Hepatocyte (in vitro differentiated cells): ENCODE measurements at regions not wholly inside any gene's neighbourhood (a gene's known extent, or its start where the extent isn't known, plus 50 kb on each side); places are given as distances from the start of the nearest gene placed in this dataset.

Experiments
- DNase-seq: peaks from one replicate; pipeline ENCODE4 v3.0.0-alpha.2; 2016; ENCODE audit warnings: low spot score
- H2AFZ ChIP-seq: fragments of 200-600 bp; sonication (generic); 2 replicates; pipeline ENCODE4 v1.6.0; 2016; ENCODE audit warnings: antibody characterized with exemption, mild to moderate bottlenecking
- H3K27ac ChIP-seq: fragments of 200-600 bp; sonication (generic); 2 replicates; pipeline ENCODE4 v1.5.1; 2016; ENCODE audit warnings: mild to moderate bottlenecking
- H3K27me3 ChIP-seq: fragments of 200-600 bp; sonication (generic); 2 replicates; pipeline ENCODE4 v1.6.1; 2016
- H3K36me3 ChIP-seq: fragments of 200-600 bp; sonication (generic); replicated peaks from 2 replicates; pipeline ENCODE4 v1.5.1; 2016; ENCODE audit warnings: low read depth; ENCODE audit not compliant: insufficient read depth
- H3K4me1 ChIP-seq: fragments of 200-600 bp; sonication (generic); 2 replicates; pipeline ENCODE4 v1.5.1; 2016; ENCODE audit warnings: mild to moderate bottlenecking, moderate library complexity; ENCODE audit not compliant: insufficient read depth
- H3K4me2 ChIP-seq: fragments of 200-600 bp; sonication (generic); 2 replicates; pipeline ENCODE4 v1.6.0; 2016
- H3K4me3 ChIP-seq: fragments of 200-600 bp; sonication (generic); 2 replicates; pipeline ENCODE4 v1.5.1; 2016; ENCODE audit warnings: mild to moderate bottlenecking
- H3K79me2 ChIP-seq: fragments of 200-600 bp; sonication (generic); 2 replicates; pipeline ENCODE4 v1.6.0; 2017; ENCODE audit warnings: mild to moderate bottlenecking
- H3K9me2 ChIP-seq: fragments of 200-600 bp; sonication (generic); replicated peaks from 2 replicates; pipeline ENCODE4 v1.6.0; 2017; ENCODE audit warnings: mild to moderate bottlenecking; ENCODE audit not compliant: insufficient read depth
- H3K9me3 ChIP-seq: fragments of 200-600 bp; sonication (generic); 2 replicates; pipeline ENCODE4 v1.5.1; 2016; ENCODE audit warnings: low read depth, mild to moderate bottlenecking
- H4K20me1 ChIP-seq: fragments of 200-600 bp; sonication (generic); 2 replicates; pipeline ENCODE4 v1.6.0; 2016; ENCODE audit warnings: mild to moderate bottlenecking; ENCODE audit not compliant: insufficient read depth, poor library complexity, severe bottlenecking
- CTCF ChIP-seq: fragments of 200-600 bp; sonication (generic); IDR thresholded peaks from 2 replicates; pipeline ENCODE4 v1.5.1; 2016; ENCODE audit warnings: antibody characterized with exemption, mild to moderate bottlenecking; ENCODE audit not compliant: poor library complexity
- EZH2 ChIP-seq: fragments of 200-600 bp; sonication (generic); IDR thresholded peaks from 2 replicates; pipeline ENCODE4 v1.6.1; 2016; ENCODE audit warnings: antibody characterized with exemption, mild to moderate bottlenecking, borderline replicate concordance
- EZH2phosphoT487 ChIP-seq: fragments of 200-600 bp; sonication (generic); IDR thresholded peaks from one replicate; pipeline ENCODE4 v1.6.1; 2018; ENCODE audit warnings: antibody characterized with exemption, mild to moderate bottlenecking, low read depth, moderate library complexity; ENCODE audit not compliant: unreplicated experiment, severe bottlenecking
- WGBS: methylation state at CpG from one replicate; pipeline ENCODE4 v1.1.6; 2016; ENCODE audit warnings: low lambda C conversion rate; ENCODE audit errors: missing lambda C conversion rate; 5-methylcytosine and 5-hydroxymethylcytosine counted together

- Histone ChIP-seq H3K27ac (no peak overlapping the region), H3K27me3 (no peaks in the 10 kb centered on the region)
- TF ChIP-seq EZH2phosphoT487: no peak
- no peak for TF ChIP-seq CTCF
- no peak for TF ChIP-seq EZH2
Measured at GRCh38 chr22:34129691-34130486, 209.6 kb upstream of the LARGE1 start.

GRCh38 chr22:34135749-34136148 is 215.5 kb upstream of the LARGE1 start:
- WGBS: 83% methylated on average over 7 of the region's 7 CpGs
- H3K79me2 ChIP-seq: no peaks in the 10 kb centered on the region
- no peaks in the 10 kb centered on the region for H3K9me3 ChIP-seq
- no peaks in the 10 kb centered on the region for H4K20me1 ChIP-seq
- no peaks in the 10 kb centered on the region for H3K27me3 ChIP-seq
- DNase-seq: no peak
- TF ChIP-seq EZH2 (no peak), CTCF (no peak), EZH2phosphoT487 (no peak)
- no peak overlapping the region for H3K27ac ChIP-seq
- H3K4me1 ChIP-seq: no peaks in the 10 kb centered on the region
- H3K9me2 ChIP-seq: no peaks in the 10 kb centered on the region
- H2AFZ ChIP-seq: no peak overlapping the region
- no peaks in the 10 kb centered on the region for H3K36me3 ChIP-seq
- no peak overlapping the region for H3K4me3 ChIP-seq
- H3K4me2 ChIP-seq: no peak overlapping the region

More at GRCh38 chr22:34129691-34130486, 209.6 kb upstream of the LARGE1 start:
- Histone ChIP-seq H4K20me1 (no peaks in the 10 kb centered on the region), H3K4me2 (no peak overlapping the region), H3K36me3 (no peaks in the 10 kb centered on the region), H3K79me2 (no peaks in the 10 kb centered on the region), H3K9me3 (no peaks in the 10 kb centered on the region), H2AFZ (no peak overlapping the region), H3K9me2 (no peaks in the 10 kb centered on the region), H3K4me1 (no peaks in the 10 kb centered on the region), H3K4me3 (no peak overlapping the region)
- DNase-seq: no peak
- WGBS: 79% methylated on average over 4 of the region's 4 CpGs

GRCh38 chr22:34150023-34150422 is 229.7 kb upstream of the LARGE1 start:
- H3K9me3 ChIP-seq: no peaks in the 10 kb centered on the region

More at GRCh38 chr22:34150023-34150422, 229.7 kb upstream of the LARGE1 start:
- no peak overlapping the region for H3K4me3 ChIP-seq
- TF ChIP-seq EZH2phosphoT487 (no peak), EZH2 (no peak), CTCF (no peak)
- H3K4me2 ChIP-seq: no peak overlapping the region
- H4K20me1 ChIP-seq: no peaks in the 10 kb centered on the region
- no peaks in the 10 kb centered on the region for H3K4me1 ChIP-seq
- no peaks in the 10 kb centered on the region for H3K36me3 ChIP-seq
- no peak overlapping the region for H3K27ac ChIP-seq
- H2AFZ ChIP-seq: no peak overlapping the region
- DNase-seq: no peak
- no peaks in the 10 kb centered on the region for H3K9me2 ChIP-seq
- H3K79me2 ChIP-seq: no peaks in the 10 kb centered on the region
- H3K27me3 ChIP-seq: no peaks in the 10 kb centered on the region
